ENCODE measurements at regions not wholly inside any gene's neighbourhood (a gene's known extent, or its start where the extent isn't known, plus 50 kb on each side); places are given as distances from the start of the nearest gene placed in this dataset.
A peak's percentile ranks its signal among the peaks of the same experiment; 100 is the strongest.
"Not testable (repeated sequence)": the region's sequence is repeated elsewhere in the genome, so short reads cannot be mapped to it uniquely, and the experiment has no call there.

DNA sequence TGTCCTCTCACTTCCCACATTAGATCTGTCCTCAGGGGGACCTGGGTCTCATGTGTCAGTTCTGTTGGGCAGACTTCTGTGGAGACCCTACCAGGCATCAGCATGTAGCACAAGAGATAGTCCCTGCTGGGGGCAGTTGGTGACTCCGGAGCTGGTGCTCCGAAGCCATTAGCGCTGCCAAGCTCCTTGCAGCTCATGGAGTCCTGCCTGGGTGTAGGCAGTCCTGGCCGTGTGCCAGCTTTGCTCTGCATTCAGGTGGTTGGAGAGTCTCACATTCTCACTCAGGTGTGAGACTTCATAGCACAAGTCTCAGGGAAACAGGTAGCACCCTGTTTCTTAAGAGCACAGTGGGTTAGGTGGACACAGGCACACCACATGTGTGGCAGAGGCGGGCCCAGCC lies 202.3 kb downstream of the LIPI start:
- not testable (repeated sequence) for DNase-seq (ENCODE audit: low spot score)

GRCh38 chr21:14008006-14008405 lies 202.7 kb downstream of the LIPI start:
- not testable (repeated sequence) for DNase-seq (ENCODE audit: low spot score)

DNA sequence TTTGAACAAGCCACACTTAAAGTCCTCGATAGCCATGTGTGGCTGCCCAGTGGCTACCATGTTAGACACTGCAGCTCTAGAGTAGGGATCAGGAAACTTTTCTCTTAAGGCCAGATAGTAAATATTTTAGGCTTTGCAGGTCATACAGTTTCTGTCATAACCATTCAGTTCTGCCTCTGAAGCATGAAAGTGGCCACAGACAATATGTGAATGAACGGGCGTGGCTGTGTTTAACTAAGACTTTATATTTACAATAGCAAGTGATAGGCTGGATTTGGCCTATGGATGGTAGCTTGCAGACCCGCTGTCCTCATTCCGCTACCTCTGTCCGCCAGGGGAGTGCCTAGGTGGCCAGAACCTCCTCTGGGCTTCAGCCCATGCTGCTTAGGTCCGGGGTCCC lies 204.6 kb downstream of the LIPI start:
- not testable (repeated sequence) for DNase-seq (ENCODE audit: low spot score)

DNA sequence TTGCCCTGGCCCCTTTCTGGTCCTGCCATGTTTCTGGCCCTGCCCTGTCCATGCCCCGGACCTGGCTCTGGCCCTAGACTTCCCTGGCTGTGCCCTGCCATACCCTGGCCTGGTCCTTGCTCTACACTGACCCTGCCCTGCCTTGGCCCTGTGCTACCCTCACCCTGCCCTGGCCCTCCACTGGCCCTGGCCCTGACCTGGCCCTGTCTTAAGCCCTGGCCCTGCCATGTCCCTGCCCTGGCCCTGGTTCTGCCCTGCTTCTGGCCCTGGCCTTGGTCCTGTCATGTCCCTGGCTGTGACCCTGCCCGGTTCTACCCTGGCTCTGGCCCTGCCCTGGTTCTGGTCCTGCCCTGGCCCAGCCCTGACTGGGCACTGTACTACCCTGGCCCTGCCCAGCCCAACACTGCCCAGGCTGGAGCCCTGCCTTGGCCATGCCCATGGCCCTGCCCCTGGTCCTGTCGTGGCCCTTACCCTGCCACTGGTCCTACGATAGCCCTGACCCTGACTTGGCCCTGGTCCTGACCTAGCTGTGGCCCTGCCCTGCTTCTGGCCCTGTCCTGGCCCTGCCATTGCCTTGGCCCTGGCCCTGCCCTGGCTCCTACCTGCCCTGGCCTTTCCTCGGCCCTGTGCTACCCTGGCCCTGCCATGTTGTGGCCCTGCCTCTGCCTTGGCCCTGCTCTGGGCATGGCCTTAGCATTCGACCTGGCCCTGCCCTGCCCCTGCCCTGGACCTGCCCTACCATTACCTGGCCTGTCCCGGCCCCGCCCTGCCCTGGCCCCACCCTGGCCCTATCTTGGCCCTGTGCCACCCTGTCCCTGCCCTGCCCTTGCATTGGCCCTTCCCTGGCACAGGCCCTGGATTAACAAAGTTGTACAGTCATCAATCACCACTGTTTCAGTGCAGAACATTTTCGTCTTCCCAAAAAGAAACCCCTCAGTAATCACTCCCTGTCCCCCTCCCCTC lies 223.5 kb downstream of the LIPI start:
- not testable (repeated sequence) for DNase-seq (ENCODE audit: low spot score)

DNA sequence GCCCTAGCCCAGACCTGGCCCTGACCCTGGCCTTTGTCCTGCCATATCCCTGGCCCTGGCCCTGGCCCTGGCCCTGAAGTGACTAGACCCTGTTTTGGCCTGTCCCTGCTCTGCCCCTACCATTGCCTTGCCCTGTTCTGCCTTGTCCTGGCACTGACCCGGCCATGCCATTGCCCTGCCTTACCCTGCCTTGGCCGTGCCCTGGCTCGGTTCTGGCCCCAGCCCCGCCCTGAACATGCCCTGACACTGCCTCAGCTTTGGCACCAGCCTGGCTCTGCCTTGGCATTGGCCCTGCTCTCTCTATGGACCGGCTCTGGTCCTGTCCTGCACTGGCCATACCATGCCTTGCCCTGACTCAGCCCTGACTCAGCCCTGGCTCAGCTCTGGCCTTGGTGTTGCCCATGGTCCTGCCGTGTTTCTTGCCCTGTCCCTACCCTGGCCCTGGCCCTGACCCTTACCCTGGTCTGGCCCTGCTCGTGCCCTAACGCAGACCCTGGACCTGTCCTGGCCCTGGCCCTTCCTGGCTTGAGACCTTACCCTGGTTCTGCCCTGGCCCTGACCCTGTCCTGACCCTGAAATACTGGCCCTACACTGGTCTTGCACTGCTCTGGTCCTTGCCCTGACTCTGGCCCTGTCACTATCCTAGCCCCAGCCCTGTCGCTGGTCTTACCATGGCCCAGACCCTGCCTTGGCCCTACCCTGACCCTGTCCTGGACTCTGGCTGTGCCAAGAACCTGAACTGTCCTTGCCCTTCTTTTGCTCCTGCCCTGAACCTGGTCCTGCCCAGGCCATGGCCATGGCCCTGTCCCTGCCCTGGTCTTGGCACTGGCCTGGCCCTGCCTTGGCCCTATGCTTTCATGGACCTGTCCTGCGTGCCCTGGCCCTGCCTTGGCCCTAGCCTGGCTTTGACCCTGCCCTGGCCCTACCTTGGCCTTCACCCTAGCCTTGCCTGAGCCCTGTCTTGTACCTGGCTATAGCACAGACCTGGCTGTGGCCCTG lies 224.6 kb downstream of the LIPI start:
- DNase-seq (ENCODE audit: low spot score), result not testable (repeated sequence)

DNA sequence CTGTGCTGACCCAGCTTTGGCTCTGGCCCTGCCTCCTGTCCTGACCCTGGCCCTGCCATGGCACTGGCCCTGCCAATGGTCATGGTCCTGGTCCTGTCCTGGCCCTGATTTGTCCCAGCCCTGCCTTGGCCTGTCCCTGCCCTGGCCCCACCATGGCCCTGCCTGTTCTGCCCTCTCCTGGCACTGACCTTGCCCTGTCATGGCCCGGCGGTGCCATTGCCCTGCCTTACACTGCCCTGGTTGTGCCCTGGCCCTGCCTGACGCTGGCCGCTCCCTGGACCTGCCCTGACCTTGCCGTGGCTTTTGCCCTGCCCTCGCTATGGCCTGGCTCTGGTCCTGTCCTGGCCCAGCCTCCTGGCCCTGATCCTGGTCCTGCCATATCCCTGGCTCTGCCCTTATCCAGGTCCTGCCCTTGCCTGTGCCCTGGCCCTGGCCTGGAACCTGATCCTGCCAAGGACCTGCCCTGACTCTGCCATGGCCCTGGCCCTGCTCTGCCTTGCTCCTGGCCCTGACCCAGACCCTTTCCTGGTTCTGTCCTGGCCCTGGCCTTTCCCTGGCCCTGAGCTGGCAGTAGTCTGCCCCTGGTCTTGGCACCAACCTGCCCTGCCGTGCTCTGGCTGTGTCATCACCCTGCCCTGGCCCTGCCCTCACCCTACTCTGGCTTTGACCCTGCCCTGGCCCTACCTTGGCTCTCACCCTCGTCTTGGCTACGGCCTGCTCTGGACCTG lies 225.5 kb downstream of the LIPI start:
- not testable (repeated sequence) for DNase-seq (ENCODE audit: low spot score)

DNA sequence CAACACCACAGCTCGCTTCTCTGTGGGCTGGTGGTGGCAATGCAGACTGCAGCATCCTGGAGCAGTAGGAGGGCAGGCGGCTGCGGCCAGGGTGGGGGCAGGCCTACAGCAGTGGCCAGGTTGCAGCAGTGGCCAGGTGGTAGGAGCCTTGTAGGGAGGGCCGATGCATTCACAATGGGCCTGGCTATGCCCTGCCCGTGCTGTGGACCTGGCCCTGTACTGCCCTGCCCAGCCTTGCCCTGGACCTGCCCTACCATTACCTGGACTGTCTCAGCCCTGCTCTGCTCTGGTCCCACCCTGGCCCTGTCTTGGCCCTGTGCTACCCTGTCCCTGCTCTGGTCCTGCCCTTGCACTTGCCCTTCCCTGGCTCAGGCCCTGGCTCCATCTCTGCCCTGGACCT lies 226.0 kb downstream of the LIPI start:
- DNase-seq (ENCODE audit: low spot score), result not testable (repeated sequence)

DNA sequence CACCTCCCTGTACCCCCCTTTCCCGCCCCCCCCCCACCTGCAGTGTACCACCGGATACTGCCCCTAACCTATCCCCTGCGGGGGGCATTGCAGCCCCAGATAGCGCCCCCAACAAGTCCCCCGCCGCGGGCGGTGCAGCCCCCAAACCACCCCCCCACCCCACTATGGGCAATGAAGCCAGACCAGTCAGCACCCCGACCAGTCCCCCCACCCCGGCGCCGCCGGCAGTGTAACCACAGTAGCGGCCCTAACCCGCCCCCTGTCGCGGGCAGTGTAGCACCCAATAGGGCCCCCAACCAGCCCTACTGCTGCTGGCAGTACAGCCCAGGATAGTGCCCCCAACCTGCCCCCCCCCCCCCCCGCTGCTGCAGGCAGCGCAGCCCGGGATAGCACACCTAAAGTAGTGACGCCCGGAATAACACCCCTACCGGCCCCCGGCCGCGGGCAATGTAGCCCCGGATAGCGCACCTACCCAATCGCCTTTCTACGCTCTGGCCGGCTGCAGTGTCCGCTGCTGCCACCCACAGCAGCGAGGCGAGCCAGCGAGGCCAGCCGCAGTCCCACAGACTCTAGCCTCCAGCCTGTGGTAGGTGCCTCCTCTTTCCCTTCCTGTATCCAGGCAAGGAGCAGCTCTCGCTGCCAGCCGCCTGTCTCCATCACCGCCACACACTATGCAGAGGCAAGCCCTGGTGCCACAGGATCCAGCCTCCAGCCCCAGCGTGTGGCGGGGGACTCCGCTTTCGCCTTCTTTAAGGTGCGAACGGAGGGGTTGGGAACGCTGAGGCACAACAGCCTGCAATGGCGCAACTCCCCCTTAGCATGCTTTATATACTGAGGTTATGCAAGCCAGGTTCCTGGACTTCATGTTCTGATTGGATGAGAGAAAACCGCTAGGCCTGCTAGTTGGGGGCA lies 229.3 kb downstream of the LIPI start:
- DNase-seq (ENCODE audit: low spot score), result not testable (repeated sequence)

DNA sequence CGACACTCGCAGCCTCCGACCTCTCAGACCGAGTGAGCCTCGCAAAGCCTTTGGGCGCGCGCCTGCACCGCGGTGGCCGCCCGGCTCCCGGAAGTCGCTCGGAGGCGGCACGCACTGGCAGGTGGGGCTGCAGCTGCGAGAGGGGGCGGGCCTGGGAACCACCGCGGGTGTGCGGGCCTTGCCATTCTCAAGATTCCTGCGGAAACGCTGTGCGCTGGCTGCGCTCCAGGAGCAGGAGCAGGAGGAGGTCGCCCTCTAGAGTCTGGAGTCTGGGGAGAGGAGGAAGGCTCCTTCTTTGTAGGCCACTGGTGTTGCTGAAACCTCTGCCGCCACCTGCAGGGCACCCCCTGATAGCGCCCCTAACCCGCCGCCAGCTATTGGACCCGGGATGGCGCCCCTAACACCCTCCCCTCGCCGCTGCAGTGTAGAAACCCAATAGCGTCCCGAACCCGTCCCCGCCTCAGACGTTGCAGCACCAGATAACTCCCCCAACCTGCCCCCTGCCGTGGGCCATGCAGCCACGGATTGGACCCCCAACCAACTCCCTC lies 230.6 kb downstream of the LIPI start:
- DNase-seq (ENCODE audit: low spot score), result peak; percentile 1

DNA sequence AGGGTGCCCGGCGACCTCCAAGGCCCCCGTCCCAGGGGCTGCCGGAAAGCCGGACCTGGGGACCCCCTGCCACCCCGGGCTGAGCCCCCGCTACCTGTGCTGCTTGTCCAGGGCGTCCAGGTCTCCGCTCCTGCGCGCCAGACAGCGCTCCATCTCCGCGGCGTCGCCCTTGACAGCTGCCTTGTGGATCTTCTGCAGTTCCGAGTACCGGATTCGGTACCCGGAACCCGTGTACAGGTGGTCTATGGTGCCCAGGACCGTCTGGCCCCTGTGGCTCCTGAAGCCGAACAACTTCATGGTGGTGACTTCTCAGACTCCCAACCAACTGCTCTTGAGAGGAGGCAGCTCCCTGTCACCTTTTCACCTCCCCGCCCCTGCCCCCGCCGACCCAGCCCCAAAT lies 231.1 kb downstream of the LIPI start:
- DNase-seq (ENCODE audit: low spot score), result not testable (repeated sequence)

DNA sequence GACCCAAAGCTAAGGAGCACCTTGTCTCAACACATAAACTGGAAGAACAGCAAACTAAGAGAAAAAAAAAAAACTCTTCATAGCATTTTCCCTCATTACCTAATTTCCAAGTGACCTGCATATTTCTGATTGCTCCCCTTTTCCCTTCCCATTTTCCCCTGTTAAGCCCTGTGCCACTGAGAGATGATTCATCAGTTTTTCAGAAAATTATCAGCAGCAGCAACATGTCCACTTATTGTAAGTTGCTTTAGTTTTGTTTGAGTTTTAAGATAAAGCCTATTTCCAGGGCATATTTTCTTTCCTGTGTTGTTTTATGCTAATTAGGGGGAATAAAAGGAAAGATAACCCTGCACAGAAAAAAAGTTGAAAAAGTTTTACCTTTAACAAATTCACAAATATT lies 236.2 kb downstream of the LIPI start:
- DNase-seq (ENCODE audit: low spot score), result not testable (repeated sequence)

- DNase-seq (ENCODE audit: low spot score), result not testable (repeated sequence)
These were observed 240.9 kb downstream of the LIPI start for GRCh38 chr21:13969853-13970252.

DNA sequence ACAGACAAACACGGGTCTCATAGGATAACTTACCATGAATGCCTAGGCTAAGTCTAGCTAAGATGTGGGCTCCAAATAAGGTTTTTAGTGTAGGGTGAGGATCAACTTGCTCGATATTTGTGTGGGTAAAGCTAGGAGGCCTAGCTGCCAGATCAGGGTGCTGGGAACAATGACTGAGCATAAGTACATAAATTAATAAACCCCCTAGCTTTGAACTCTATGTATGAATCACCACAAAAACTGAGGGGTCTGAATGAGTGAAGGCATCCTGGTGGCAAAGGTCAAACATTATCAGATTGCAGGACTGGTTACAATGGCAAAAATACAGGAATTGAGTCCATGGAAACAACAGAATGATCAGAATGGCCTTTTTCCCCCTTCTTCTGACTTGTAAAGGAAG lies 241.8 kb downstream of the LIPI start:
- not testable (repeated sequence) for DNase-seq (ENCODE audit: low spot score)

DNA sequence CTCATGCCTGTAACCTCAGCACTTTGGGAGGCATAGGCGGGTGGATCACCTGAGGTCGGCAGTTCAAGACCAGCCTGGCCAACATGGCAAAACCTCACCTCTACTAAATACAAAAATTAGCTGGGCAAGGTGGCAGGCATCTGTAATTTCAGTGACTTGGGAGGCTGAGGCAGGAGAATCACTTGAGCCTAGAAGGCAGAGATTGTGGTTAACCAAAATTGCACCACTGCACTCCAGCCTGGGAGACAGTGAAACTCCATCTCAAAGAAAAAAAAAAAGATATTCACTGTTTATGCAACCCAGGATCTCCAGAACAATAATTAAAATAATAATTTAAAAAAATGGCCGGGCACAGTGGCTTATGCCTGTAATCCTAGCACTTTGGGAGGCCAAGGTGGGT lies 247.5 kb downstream of the LIPI start:
- not testable (repeated sequence) for DNase-seq (ENCODE audit: low spot score)

DNA sequence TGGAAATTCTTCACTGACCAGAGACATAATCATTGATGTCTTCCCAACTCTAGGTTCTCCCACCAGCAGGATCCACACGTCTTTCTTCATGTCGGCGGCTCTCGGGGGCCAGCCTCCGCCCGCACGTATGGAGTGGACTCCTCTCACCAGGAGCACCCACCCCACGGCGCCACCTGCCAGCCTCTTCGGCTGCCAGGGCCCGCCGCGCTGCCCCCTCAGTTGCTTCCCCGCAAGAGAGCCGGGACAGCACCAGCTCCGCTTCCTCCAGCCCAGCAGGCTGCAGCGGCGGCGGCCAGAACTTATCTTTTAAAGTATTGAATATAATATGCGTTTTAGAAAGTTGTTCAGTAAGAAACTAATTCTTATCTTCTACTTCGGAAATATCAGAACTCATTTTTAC lies 273.5 kb downstream of the LIPI start:
- no peak for DNase-seq (ENCODE audit: low spot score)

- DNase-seq (ENCODE audit: low spot score), result not testable (repeated sequence)
These were observed 274.5 kb downstream of the LIPI start for GRCh38 chr21:13936033-13936937.

GRCh38 chr21:13935396-13936032 lies 275.2 kb downstream of the LIPI start:
- DNase-seq (ENCODE audit: low spot score), result not testable (repeated sequence)

GRCh38 chr21:13934887-13935342 lies 275.8 kb downstream of the LIPI start:
- DNase-seq (ENCODE audit: low spot score), result not testable (repeated sequence)

DNA sequence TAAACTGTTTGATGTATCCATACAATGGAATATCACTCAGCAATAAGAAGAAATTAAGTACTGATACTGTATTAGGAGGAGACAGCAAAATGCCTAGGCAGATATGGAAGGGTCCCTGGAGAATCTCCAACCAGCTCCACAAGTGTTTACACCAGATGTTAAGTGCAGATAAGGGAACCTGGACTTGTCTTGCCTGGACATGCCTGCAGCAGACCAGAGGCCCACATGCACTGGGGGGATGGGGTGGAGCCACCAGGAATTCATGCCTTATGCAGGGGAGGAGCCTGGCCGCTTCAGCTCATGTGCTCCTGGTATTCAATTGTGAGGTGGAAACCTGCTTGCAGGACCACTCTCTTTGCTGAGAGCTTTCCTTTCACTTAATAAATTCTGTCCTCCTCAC lies 287.6 kb downstream of the LIPI start:
- not testable (repeated sequence) for DNase-seq (ENCODE audit: low spot score)
